A673 (cell line): ENCODE measurements at regions not wholly inside any gene's neighbourhood (a gene's known extent, or its start where the extent isn't known, plus 50 kb on each side); places are given as distances from the start of the nearest gene placed in this dataset.

ENCODE experiments used
- EZH2 ChIP-seq: fragments of 200-600 bp; sonication (generic); IDR thresholded peaks from 2 replicates; pipeline ENCODE4 v1.6.1; 2017; ENCODE audit warnings: borderline replicate concordance, low read depth, mild to moderate bottlenecking, mixed read lengths, antibody characterized with exemption, low read length; ENCODE audit not compliant: poor library complexity, severe bottlenecking
- TF ChIP-seq, protein P1 (sequence below): fragments of 300-800, 200-600 bp; sonication (generic); conservative IDR thresholded peaks from 2 replicates; pipeline ENCODE4 v1.5.1; 2017; ENCODE audit warnings: low read depth, mild to moderate bottlenecking, antibody characterized with exemption, low read length, moderate library complexity, mixed read lengths

DNA sequence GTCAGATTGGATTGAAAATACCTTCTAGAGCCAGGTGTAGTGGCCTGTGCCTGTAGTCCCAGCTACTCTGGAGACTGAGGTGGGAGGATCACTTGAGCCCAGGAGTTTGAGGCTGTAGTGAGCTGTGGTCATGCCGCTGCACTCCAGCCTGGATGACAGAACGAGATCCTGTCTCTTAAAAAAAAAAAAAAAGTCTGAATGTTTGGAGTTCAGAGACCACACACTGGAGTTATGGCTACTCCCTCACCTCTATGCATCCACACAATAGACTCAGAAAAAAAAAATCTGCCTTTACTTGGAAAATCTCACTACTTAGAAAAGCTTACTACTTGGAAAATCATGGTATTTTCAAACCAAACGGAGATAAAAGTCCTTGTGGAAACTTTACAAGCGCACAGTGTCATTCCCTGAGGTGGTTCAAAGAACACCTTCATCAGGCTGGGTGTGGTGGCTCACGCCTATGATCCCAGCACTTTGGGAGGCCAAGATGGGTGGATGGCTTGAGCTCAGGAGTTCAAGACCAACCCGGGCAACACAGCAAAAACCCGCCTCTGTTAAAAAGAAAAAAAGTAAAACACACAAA, 63.9 kb upstream of the PICALM start:
- TF ChIP-seq, protein P1, sequence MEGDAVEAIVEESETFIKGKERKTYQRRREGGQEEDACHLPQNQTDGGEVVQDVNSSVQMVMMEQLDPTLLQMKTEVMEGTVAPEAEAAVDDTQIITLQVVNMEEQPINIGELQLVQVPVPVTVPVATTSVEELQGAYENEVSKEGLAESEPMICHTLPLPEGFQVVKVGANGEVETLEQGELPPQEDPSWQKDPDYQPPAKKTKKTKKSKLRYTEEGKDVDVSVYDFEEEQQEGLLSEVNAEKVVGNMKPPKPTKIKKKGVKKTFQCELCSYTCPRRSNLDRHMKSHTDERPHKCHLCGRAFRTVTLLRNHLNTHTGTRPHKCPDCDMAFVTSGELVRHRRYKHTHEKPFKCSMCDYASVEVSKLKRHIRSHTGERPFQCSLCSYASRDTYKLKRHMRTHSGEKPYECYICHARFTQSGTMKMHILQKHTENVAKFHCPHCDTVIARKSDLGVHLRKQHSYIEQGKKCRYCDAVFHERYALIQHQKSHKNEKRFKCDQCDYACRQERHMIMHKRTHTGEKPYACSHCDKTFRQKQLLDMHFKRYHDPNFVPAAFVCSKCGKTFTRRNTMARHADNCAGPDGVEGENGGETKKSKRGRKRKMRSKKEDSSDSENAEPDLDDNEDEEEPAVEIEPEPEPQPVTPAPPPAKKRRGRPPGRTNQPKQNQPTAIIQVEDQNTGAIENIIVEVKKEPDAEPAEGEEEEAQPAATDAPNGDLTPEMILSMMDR, result no peak
- TF ChIP-seq EZH2, result no peak
